Neural cell (in vitro differentiated cells): ENCODE measurements at regions not wholly inside any gene's neighbourhood (a gene's known extent, or its start where the extent isn't known, plus 50 kb on each side); places are given as distances from the start of the nearest gene placed in this dataset.
A peak's percentile ranks its signal among the peaks of the same experiment; 100 is the strongest.

Experiments
- H2AFZ ChIP-seq: fragments of 200-600, 300-800 bp; sonication (generic), shearing (Covaris generic); 2 replicates; pipeline ENCODE4 v1.6.0; 2014; ENCODE audit warnings: low read depth, mild to moderate bottlenecking, antibody characterized with exemption, low read length, moderate library complexity
- H3F3A ChIP-seq: fragments of 200-600 bp; shearing (Covaris generic); 2 replicates; pipeline ENCODE4 v1.6.1; 2016; ENCODE audit warnings: mild to moderate bottlenecking, moderate library complexity, mixed read lengths, antibody characterized with exemption, low read length; ENCODE audit not compliant: insufficient read depth, poor library complexity, severe bottlenecking
- H3K27ac ChIP-seq: fragments of 200-600, 300-800 bp; sonication (generic), shearing (Covaris generic); 2 replicates; pipeline ENCODE4 v1.5.1; 2014; ENCODE audit warnings: mild to moderate bottlenecking, low read length, moderate library complexity
- H3K27me3 ChIP-seq: fragments of 300-800, 200-600 bp; sonication (generic), shearing (Covaris generic); 2 replicates; pipeline ENCODE4 v1.6.0; 2014; ENCODE audit warnings: mild to moderate bottlenecking, low read depth, low read length, moderate library complexity; ENCODE audit not compliant: insufficient read depth
- H3K36me3 ChIP-seq: fragments of 300-800, 200-600 bp; sonication (generic), shearing (Covaris generic); 2 replicates; pipeline ENCODE4 v1.5.1; 2014; ENCODE audit warnings: mild to moderate bottlenecking, antibody characterized with exemption, low read length, moderate library complexity; ENCODE audit not compliant: insufficient read depth
- H3K4me2 ChIP-seq: fragments of 300-800, 200-600 bp; sonication (generic), shearing (Covaris generic); 2 replicates; pipeline ENCODE4 v1.6.0; 2014; ENCODE audit warnings: mild to moderate bottlenecking, low read length
- H3K4me3 ChIP-seq: fragments of 300-800, 200-600 bp; sonication (generic), shearing (Covaris generic); 2 replicates; pipeline ENCODE4 v1.5.1; 2014; ENCODE audit warnings: mild to moderate bottlenecking, low read length, moderate library complexity
- H3K79me2 ChIP-seq: fragments of 200-600 bp; shearing (Covaris generic); replicated peaks from 2 replicates; pipeline ENCODE4 v1.6.0; 2014; ENCODE audit warnings: mild to moderate bottlenecking, low read length, moderate library complexity; ENCODE audit not compliant: insufficient read depth
- H3K9ac ChIP-seq: fragments of 300-800, 200-600 bp; sonication (generic), shearing (Covaris generic); 2 replicates; pipeline ENCODE4 v1.6.1; 2016; ENCODE audit warnings: mild to moderate bottlenecking, low read length, mixed read lengths
- H3K9me2 ChIP-seq: fragments of 200-600 bp; shearing (Covaris generic); 2 replicates; pipeline ENCODE4 v1.6.1; 2016; ENCODE audit warnings: mild to moderate bottlenecking, low read length, mixed read lengths; ENCODE audit not compliant: insufficient read depth
- H3K9me3 ChIP-seq: fragments of 200-600, 300-800 bp; sonication (generic), shearing (Covaris generic); 2 replicates; pipeline ENCODE4 v1.6.1; 2016; ENCODE audit warnings: mild to moderate bottlenecking, mixed run types, low read length, moderate library complexity, mixed read lengths
- H4K20me1 ChIP-seq: fragments of 200-600 bp; shearing (Covaris generic); 2 replicates; pipeline ENCODE4 v1.6.1; 2016; ENCODE audit warnings: mild to moderate bottlenecking, mixed run types; ENCODE audit not compliant: insufficient read depth
- EP300 ChIP-seq: fragments of 450-650 bp; conservative IDR thresholded peaks from 2 replicates; pipeline ENCODE4 v1.6.1; 2014; ENCODE audit warnings: antibody characterized with exemption, mild to moderate bottlenecking, moderate library complexity; ENCODE audit not compliant: poor library complexity, severe bottlenecking
- EZH2 ChIP-seq: fragments of 200-600, 300-800 bp; shearing (Covaris generic), sonication (generic); IDR thresholded peaks from 2 replicates; pipeline ENCODE4 v1.6.1; 2014; ENCODE audit warnings: antibody characterized with exemption, low read length, borderline replicate concordance, mild to moderate bottlenecking; ENCODE audit not compliant: insufficient read depth, poor library complexity, severe bottlenecking
- MXI1 ChIP-seq: fragments of 450-650 bp; conservative IDR thresholded peaks from 2 replicates; pipeline ENCODE4 v1.6.1; 2014; ENCODE audit warnings: antibody characterized with exemption, mild to moderate bottlenecking; ENCODE audit not compliant: poor library complexity, severe bottlenecking
- POLR2AphosphoS5 ChIP-seq: IDR thresholded peaks from 2 replicates; pipeline ENCODE4 v1.6.1; 2012
- RAD21 ChIP-seq: fragments of 450-650 bp; conservative IDR thresholded peaks from 2 replicates; pipeline ENCODE4 v1.6.1; 2014; ENCODE audit warnings: antibody characterized with exemption, mild to moderate bottlenecking, moderate library complexity
- REST ChIP-seq: IDR thresholded peaks from 2 replicates; pipeline ENCODE4 v1.6.1; 2012; ENCODE audit warnings: borderline replicate concordance
- SMC3 ChIP-seq: fragments of 450-650 bp; conservative IDR thresholded peaks from 2 replicates; pipeline ENCODE4 v1.6.1; 2014; ENCODE audit warnings: antibody characterized with exemption, mild to moderate bottlenecking, moderate library complexity; ENCODE audit not compliant: poor library complexity
- TAF1 ChIP-seq: IDR thresholded peaks from 2 replicates; pipeline ENCODE4 v1.6.1; 2012; ENCODE audit warnings: low read depth
- TF ChIP-seq, protein P1 (sequence below): fragments of 450-650 bp; IDR thresholded peaks from 2 replicates; pipeline ENCODE4 v1.5.1; 2014; ENCODE audit warnings: antibody characterized with exemption, mild to moderate bottlenecking, moderate library complexity; ENCODE audit not compliant: poor library complexity, severe bottlenecking

DNA sequence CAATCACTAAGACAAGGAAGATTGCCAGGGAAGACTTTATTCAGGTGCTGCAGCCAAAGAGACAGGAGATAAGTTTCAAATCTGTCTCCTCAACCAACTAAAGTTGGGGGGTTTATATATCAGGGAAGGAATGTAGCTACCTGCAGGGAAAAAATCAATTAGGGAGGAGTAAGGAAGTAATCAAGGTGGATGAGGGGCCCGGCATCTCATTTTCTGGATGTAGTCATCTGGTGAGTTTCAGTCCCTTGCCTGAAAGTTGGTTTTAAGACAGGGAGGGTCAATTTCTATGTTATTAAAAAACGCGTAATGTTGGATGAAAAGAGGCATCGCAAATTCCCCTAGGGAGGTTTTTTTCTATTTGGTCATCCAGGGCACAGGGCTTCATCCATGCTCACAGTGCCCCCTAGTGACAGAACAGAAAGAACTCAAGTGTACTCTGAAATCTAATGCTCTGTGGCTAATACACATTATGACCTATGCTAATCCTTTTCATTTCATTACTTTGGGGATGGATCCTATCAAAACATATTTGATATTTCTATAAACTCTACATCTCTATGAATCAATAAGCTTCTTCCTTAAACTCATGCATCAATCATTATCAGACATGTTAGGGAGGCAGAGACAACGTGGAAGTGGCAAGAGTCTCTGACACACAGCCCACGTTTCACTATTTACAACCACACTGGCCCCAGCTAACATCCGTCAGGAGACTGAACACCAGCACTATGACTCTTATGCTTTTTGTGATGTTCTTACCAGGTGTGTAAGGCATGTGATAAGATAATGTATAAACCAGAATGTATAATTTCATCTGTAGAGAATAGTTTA lies 1577.0 kb upstream of the TENM3 start (continued):
- TF ChIP-seq, protein P1, sequence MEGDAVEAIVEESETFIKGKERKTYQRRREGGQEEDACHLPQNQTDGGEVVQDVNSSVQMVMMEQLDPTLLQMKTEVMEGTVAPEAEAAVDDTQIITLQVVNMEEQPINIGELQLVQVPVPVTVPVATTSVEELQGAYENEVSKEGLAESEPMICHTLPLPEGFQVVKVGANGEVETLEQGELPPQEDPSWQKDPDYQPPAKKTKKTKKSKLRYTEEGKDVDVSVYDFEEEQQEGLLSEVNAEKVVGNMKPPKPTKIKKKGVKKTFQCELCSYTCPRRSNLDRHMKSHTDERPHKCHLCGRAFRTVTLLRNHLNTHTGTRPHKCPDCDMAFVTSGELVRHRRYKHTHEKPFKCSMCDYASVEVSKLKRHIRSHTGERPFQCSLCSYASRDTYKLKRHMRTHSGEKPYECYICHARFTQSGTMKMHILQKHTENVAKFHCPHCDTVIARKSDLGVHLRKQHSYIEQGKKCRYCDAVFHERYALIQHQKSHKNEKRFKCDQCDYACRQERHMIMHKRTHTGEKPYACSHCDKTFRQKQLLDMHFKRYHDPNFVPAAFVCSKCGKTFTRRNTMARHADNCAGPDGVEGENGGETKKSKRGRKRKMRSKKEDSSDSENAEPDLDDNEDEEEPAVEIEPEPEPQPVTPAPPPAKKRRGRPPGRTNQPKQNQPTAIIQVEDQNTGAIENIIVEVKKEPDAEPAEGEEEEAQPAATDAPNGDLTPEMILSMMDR, result peak; percentile 63
- TF ChIP-seq RAD21, result peak; percentile 64

GRCh38 chr4:180668732-180669131 lies 1574.5 kb upstream of the TENM3 start:
- no peak overlapping the region for H3K27ac ChIP-seq
- no peak overlapping the region for H2AFZ ChIP-seq
- H3K9ac ChIP-seq, result no peak overlapping the region
- no peak for TF ChIP-seq REST
- no peak for TF ChIP-seq EZH2
- TF ChIP-seq, protein P1, result no peak
- no peak for TF ChIP-seq SMC3
- TF ChIP-seq EP300, result no peak
- TF ChIP-seq MXI1, result no peak
- H3K4me3 ChIP-seq, result no peak overlapping the region
- H3K9me2 ChIP-seq, result no peaks in the 10 kb centered on the region
- H3K79me2 ChIP-seq, result no peaks in the 10 kb centered on the region
- no peaks in the 10 kb centered on the region for H3K27me3 ChIP-seq
- no peaks in the 10 kb centered on the region for H3K9me3 ChIP-seq
- no peaks in the 10 kb centered on the region for H4K20me1 ChIP-seq
- H3K4me2 ChIP-seq, result no peak overlapping the region
- H3F3A ChIP-seq, result no peaks in the 10 kb centered on the region
- H3K36me3 ChIP-seq, result no peaks in the 10 kb centered on the region

GRCh38 chr4:180669680-180670079 lies 1573.5 kb upstream of the TENM3 start:
- TF ChIP-seq EZH2 (no peak), SMC3 (no peak), EP300 (no peak), REST (no peak), RAD21 (no peak), MXI1 (no peak), POLR2AphosphoS5 (no peak), TAF1 (no peak)
- TF ChIP-seq, protein P1, result no peak
- no peak overlapping the region for H3K27ac ChIP-seq
- no peak overlapping the region for H2AFZ ChIP-seq
- H3K4me2 ChIP-seq, result no peak overlapping the region
- H3K9me3 ChIP-seq, result no peaks in the 10 kb centered on the region
- no peaks in the 10 kb centered on the region for H3F3A ChIP-seq
- H3K27me3 ChIP-seq, result no peaks in the 10 kb centered on the region
- no peaks in the 10 kb centered on the region for H4K20me1 ChIP-seq
- no peaks in the 10 kb centered on the region for H3K9me2 ChIP-seq
- no peak overlapping the region for H3K4me3 ChIP-seq
- no peak overlapping the region for H3K9ac ChIP-seq
- H3K79me2 ChIP-seq, result no peaks in the 10 kb centered on the region
- H3K36me3 ChIP-seq, result no peaks in the 10 kb centered on the region
